ENCODE measurements at regions not wholly inside any gene's neighbourhood (a gene's known extent, or its start where the extent isn't known, plus 50 kb on each side); places are given as distances from the start of the nearest gene placed in this dataset.

DNA sequence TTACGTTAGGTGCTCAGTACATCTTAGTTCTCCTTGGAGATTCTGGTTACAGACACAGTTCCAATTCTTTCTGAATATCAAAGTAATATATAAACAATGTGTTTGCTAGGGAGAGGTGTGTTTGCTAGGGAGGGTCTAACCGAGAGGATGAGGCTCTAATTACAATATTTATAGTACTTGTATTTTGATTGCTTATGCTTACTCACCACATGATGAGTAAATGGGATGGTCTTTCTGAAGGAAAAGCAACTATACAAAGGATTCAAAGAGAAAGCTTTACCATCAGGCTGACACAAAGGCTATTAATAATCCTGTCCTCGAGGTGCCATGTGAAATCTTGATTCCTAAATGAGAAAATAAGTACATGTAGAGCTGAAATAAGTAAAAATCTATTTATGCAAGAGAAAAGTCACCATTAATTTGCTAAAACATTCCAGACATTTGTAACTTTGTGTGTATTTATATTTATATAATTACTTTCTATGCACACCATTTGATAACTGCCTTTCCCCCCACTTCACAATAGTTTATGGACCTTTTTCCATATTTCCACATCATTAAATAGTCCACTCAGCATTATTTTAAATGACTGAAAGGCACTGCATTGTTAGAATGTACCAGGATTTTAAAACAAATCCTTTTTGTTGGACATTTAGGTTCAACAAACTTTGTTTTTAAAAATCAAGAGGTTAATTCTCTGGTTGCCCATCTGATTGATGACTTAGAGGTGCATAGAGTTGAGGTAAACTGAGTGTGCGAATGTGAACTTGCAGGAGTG, 94.5 kb upstream of the FN1 start:
- TF ChIP-seq, protein P1, sequence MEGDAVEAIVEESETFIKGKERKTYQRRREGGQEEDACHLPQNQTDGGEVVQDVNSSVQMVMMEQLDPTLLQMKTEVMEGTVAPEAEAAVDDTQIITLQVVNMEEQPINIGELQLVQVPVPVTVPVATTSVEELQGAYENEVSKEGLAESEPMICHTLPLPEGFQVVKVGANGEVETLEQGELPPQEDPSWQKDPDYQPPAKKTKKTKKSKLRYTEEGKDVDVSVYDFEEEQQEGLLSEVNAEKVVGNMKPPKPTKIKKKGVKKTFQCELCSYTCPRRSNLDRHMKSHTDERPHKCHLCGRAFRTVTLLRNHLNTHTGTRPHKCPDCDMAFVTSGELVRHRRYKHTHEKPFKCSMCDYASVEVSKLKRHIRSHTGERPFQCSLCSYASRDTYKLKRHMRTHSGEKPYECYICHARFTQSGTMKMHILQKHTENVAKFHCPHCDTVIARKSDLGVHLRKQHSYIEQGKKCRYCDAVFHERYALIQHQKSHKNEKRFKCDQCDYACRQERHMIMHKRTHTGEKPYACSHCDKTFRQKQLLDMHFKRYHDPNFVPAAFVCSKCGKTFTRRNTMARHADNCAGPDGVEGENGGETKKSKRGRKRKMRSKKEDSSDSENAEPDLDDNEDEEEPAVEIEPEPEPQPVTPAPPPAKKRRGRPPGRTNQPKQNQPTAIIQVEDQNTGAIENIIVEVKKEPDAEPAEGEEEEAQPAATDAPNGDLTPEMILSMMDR (IDR thresholded peaks at IDR 0.05; ENCODE audit: borderline replicate concordance), result no peak
- H3K36me3 ChIP-seq, result no peaks in the 10 kb centered on the region
- peak overlapping the region; percentile 47 for H3K27ac ChIP-seq (replicated peaks)
- no peaks in the 10 kb centered on the region for H3K27me3 ChIP-seq (ENCODE audit: low read depth)
- DNase-seq, result no peak
- H3K9me3 ChIP-seq (replicated peaks), result peaks cover 35% of the 10 kb centered on the region
- intact Hi-C loops (cut with micrococcal nuclease), result no loop called here
- no peak overlapping the region for H3K4me3 ChIP-seq
- peaks cover 4% of the 10 kb centered on the region for H3K4me1 ChIP-seq

DNA sequence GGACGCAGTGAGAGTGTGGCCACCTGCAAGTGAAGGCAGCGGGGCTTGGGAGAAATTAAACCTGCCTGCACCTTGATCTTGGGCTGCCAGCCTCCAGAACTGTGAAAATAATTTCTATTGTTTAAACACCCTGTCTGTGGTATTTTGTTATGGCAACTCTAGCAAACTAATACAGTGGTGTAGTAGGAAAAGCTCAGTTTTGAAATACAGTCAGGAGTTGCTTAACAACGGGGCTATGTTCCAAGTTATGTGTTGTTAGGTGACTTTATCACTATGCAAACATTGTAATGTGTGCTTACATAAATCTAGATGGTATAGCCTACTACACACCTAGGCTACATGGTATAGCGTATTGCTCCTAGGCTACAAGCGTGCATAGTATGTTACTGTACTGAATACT, 93.4 kb upstream of the FN1 start:
- TF ChIP-seq, protein P1 (IDR thresholded peaks at IDR 0.05; ENCODE audit: borderline replicate concordance), result no peak
- peaks cover 4% of the 10 kb centered on the region for H3K4me1 ChIP-seq
- H3K27ac ChIP-seq (replicated peaks), result no peak overlapping the region
- no peak for DNase-seq
- H3K9me3 ChIP-seq (replicated peaks), result peaks cover 24% of the 10 kb centered on the region
- H3K4me3 ChIP-seq, result no peak overlapping the region
- intact Hi-C loops (cut with micrococcal nuclease), result no loop called here
- H3K27me3 ChIP-seq (ENCODE audit: low read depth), result no peaks in the 10 kb centered on the region
- H3K36me3 ChIP-seq, result no peaks in the 10 kb centered on the region

DNA sequence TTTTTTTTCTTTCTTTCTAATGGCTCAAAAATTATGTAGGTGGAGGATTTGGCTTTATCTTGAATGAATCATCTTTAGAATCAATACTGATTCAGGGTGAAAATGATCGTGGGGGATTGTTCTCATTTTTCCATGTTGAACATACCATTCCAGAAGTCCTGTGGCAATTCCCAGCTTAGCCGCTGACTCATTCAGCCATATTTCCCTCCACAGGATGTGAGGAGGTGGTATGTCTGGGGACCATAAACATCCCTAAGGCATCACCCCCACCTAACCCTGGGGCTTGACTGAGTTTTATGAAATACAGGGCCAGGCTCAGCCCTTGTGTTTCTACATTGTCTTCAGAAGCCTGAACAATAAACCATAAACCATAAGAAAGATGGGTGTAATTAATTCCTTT, 92.7 kb upstream of the FN1 start:
- TF ChIP-seq, protein P1 (IDR thresholded peaks at IDR 0.05; ENCODE audit: borderline replicate concordance), result no peak
- Histone ChIP-seq H3K4me3 (no peak overlapping the region), H3K27me3 (ENCODE audit: low read depth) (no peaks in the 10 kb centered on the region), H3K36me3 (no peaks in the 10 kb centered on the region), H3K9me3 (replicated peaks) (peaks cover 17% of the 10 kb centered on the region), H3K4me1 (peaks cover 4% of the 10 kb centered on the region), H3K27ac (replicated peaks) (no peak overlapping the region)
- DNase-seq, result no peak
- intact Hi-C loops (cut with micrococcal nuclease), result no loop called here

DNA sequence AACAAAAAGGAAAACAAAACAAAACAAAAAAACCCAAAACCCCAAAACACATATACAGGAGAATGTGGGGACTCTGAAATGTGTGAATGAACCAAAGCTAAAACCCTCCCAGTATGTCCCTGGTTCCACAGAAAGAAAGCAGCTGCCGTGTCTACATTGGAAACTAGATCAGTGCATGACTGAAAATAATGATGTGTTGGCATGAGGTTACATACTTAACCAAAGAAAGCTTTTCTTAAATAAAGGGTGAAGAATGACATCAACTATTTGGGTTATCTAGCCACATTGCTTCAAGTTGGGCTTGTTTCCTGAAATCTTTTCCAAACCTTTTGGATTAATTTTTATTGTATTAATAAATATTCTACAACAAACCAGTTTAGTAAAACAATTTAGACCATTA, 91.9 kb upstream of the FN1 start:
- TF ChIP-seq, protein P1 (IDR thresholded peaks at IDR 0.05; ENCODE audit: borderline replicate concordance), result no peak
- H3K36me3 ChIP-seq, result no peaks in the 10 kb centered on the region
- no peak for DNase-seq
- H3K4me3 ChIP-seq, result no peak overlapping the region
- intact Hi-C loops (cut with micrococcal nuclease), result no loop called here
- H3K27ac ChIP-seq (replicated peaks), result no peak overlapping the region
- H3K4me1 ChIP-seq, result peaks cover 4% of the 10 kb centered on the region
- H3K9me3 ChIP-seq (replicated peaks), result peaks cover 9% of the 10 kb centered on the region
- H3K27me3 ChIP-seq (ENCODE audit: low read depth), result no peaks in the 10 kb centered on the region

DNA sequence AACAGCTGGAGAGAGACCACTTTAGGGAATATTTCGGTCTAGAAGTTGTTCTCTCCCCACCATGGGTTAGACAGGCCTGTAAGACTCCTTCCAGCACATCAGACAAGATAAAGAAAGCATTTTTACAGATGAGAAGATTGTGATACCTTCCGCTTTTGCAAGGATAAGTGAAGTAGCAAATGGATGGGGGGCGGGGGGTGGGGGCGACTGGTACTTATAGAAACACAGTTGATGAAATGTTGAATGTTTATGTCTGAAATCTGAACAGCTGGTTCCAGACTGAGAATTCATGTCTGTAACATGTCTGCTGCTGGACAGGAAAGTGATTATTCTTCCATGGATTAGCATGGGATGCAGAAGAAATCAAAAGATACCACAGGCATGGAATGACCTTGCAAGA, 90.5 kb upstream of the FN1 start:
- TF ChIP-seq, protein P1 (IDR thresholded peaks at IDR 0.05; ENCODE audit: borderline replicate concordance), result no peak
- intact Hi-C loops (cut with micrococcal nuclease), result no loop called here
- no peaks in the 10 kb centered on the region for H3K27me3 ChIP-seq (ENCODE audit: low read depth)
- H3K27ac ChIP-seq (replicated peaks), result no peak overlapping the region
- H3K4me1 ChIP-seq, result peaks cover 4% of the 10 kb centered on the region
- no peaks in the 10 kb centered on the region for H3K36me3 ChIP-seq
- no peak for DNase-seq
- H3K4me3 ChIP-seq, result no peak overlapping the region
- H3K9me3 ChIP-seq (replicated peaks), result peaks cover 8% of the 10 kb centered on the region
